CD4-positive, CD25-positive, alpha-beta regulatory T cell (primary cell): ENCODE measurements at regions not wholly inside any gene's neighbourhood (a gene's known extent, or its start where the extent isn't known, plus 50 kb on each side); places are given as distances from the start of the nearest gene placed in this dataset.

ENCODE experiments used
- ATAC-seq, 2 donors: fragments of 150-1000 bp; cut with Tn5 transposase; one replicate each; pipeline ENCODE4 v1.10.0; 2021; ENCODE audit warnings: low read depth in 2 of 2, moderate number of reproducible peaks in 2 of 2, moderate library complexity in 1 of 2
- DNase-seq, 3 donors: peaks; one replicate each; pipeline versions ENCODE4 v3.0.0 to v3.0.0-alpha.2; 2012 to 2022; ENCODE audit warnings: mixed read lengths in 1 of 3
- H3K27ac ChIP-seq: one replicate; pipeline ENCODE4 v1.7.0; 2013; ENCODE audit warnings: mild to moderate bottlenecking, low read length; ENCODE audit not compliant: insufficient read depth, poor library complexity, severe bottlenecking
- H3K27me3 ChIP-seq: one replicate; pipeline ENCODE4 v1.7.0; 2013; ENCODE audit warnings: low read length; ENCODE audit not compliant: control insufficient read depth, insufficient read depth
- H3K36me3 ChIP-seq: one replicate; pipeline ENCODE4 v1.7.0; 2013; ENCODE audit warnings: mild to moderate bottlenecking, low read length, moderate library complexity; ENCODE audit not compliant: control insufficient read depth, insufficient read depth
- H3K4me1 ChIP-seq: 2 replicates; pipeline ENCODE4 v1.7.0; 2013; ENCODE audit warnings: mild to moderate bottlenecking, low read length; ENCODE audit not compliant: insufficient read depth, control insufficient read depth, poor library complexity, severe bottlenecking
- H3K4me3 ChIP-seq: one replicate; pipeline ENCODE4 v1.7.0; 2013; ENCODE audit warnings: low read depth, mild to moderate bottlenecking, low read length, moderate library complexity
- H3K9me3 ChIP-seq, 2 experiments: 1 replicate in 1 of 2; 2 replicates in 1 of 2; pipeline ENCODE4 v1.7.0; 2013; ENCODE audit warnings: low read length in 2 of 2, mild to moderate bottlenecking in 1 of 2, moderate library complexity in 1 of 2; ENCODE audit not compliant: control insufficient read depth in 2 of 2
- H3K27ac Mint-ChIP-seq, 3 donors: one replicate each; pipeline ENCODE4 v1.8.0; 2020 to 2022; ENCODE audit warnings: mild to moderate bottlenecking in 3 of 3, mixed read lengths in 3 of 3, moderate library complexity in 2 of 3
- H3K27me3 Mint-ChIP-seq: one replicate; pipeline ENCODE4 v1.8.0; 2022; ENCODE audit warnings: mild to moderate bottlenecking, mixed read lengths
- H3K36me3 Mint-ChIP-seq: one replicate; pipeline ENCODE4 v1.8.0; 2020; ENCODE audit warnings: mixed read lengths
- H3K4me1 Mint-ChIP-seq, 4 donors: one replicate each; pipeline ENCODE4 v1.8.0; 2020 to 2022; ENCODE audit warnings: mixed read lengths in 4 of 4, mild to moderate bottlenecking in 1 of 4
- H3K4me3 Mint-ChIP-seq, 4 donors: one replicate each; pipeline ENCODE4 v1.8.0; 2020 to 2022; ENCODE audit warnings: mild to moderate bottlenecking in 4 of 4, mixed read lengths in 4 of 4, moderate library complexity in 3 of 4
- H3K9me3 Mint-ChIP-seq, 7 donors: one replicate each; pipeline ENCODE4 v1.8.0; 2020 to 2022; ENCODE audit warnings: mixed read lengths in 7 of 7, mild to moderate bottlenecking in 3 of 7, moderate library complexity in 2 of 7

DNA sequence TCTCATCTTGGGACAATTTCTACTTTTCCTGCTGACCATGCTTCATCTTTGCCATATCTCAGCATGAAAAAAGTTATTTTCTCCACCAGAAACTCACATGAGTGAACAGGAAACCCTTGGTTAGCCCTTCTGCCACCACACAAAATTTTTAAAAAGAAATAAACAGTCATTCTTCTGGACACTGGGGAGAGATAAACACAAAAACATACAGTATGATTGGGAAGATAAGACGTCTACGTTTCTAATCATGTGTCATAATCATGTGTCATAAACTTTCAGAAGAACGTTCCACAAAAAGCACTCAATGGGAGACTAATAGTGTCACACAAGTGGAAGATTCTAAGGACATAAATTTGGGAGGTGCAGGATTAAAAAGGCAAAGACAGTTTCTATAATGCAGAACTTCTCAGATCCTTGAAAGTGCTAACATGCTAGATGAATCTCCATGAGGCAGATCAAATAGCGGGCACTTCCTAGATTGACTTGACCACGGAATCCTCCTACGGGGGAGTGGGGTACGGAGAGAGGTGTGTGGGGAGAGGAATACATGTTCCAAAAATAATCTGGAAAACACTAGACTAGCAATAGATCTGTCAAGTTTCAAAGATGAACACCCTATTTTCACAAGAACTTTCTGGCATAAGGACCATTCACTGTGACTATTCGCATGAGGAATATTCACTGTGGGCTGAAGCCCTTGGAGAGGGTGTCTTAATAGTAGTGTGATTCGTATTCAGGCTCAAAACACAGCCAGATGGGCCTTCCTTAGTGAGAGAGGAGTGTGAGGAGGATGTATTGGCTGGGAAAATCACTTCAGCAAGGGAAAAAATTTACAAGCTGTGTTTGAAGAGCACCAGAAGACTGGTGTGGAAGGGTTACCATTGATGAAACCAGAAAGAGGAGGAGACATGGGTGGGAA is 206.7 kb downstream of the SETD4 start:
- no peaks in the 10 kb centered on the region for H3K36me3 Mint-ChIP-seq
- H3K27me3 Mint-ChIP-seq, result peaks cover 23% of the 10 kb centered on the region
- DNase-seq, result no peak
- no peak overlapping the region for H3K27ac Mint-ChIP-seq
- no peak overlapping the region for H3K4me3 Mint-ChIP-seq
- no peaks in the 10 kb centered on the region for H3K4me1 Mint-ChIP-seq
- Histone ChIP-seq H3K4me1 (no peaks in the 10 kb centered on the region), H3K27ac (no peak overlapping the region), H3K9me3 (no peaks in the 10 kb centered on the region), H3K36me3 (no peaks in the 10 kb centered on the region), H3K27me3 (no peaks in the 10 kb centered on the region), H3K4me3 (no peak overlapping the region)
- no peak for ATAC-seq
- no peaks in the 10 kb centered on the region for H3K9me3 Mint-ChIP-seq

DNA sequence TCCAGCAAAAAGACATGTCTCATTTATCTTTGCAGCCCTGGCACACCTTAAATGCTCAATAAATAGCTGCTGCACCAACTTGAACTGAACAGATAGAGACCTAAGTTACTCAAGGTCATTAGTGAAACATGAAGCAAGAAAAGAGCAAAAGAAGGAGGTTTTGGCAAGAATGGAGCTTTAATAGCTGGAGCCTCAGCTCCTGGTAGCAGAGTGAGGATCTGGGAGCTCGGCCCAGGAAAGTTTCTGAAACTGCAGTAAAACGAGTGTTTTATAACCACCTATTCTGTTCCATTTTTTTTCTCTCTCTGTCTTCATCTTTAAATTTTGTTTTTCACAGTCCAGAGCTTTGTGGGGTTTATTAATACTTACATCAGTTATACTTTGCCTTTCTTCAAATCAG is 207.5 kb downstream of the SETD4 start:
- Histone ChIP-seq H3K27me3 (no peaks in the 10 kb centered on the region), H3K9me3 (no peaks in the 10 kb centered on the region), H3K27ac (no peak overlapping the region), H3K4me1 (no peaks in the 10 kb centered on the region), H3K36me3 (no peaks in the 10 kb centered on the region), H3K4me3 (no peak overlapping the region)
- Mint-ChIP-seq H3K36me3 (no peaks in the 10 kb centered on the region), H3K27me3 (peaks cover 19% of the 10 kb centered on the region), H3K4me3 (no peak overlapping the region), H3K27ac (no peak overlapping the region), H3K9me3 (no peaks in the 10 kb centered on the region), H3K4me1 (no peaks in the 10 kb centered on the region)
- ATAC-seq (no peak), DNase-seq (no peak)

DNA sequence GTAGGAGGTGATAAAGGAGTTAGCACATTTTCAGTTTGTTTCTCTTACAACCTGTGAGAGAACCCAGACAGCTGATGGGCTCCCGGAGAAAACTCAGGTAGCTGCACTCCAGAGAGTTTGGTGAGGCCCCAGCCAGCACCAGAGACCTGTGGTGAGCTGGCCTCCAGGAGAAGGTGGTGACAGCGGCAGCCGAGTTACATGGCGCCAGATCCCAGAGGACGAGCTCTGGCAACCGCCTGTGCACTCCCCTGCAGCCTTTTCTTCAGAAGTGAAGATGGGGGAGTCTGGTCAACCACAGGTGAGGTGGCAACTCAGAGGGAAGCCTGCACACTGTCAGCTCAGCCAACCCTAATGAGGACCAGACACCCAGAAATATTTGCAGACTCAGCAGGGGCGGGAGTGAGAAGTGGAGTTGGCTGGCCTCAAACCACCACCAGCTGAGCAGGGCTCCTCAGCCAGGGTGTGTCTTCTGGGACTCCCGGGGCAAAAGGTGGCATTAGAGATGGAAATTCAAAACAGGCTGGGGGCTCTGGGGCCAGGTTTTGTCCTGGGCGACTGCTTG is 209.7 kb downstream of the SETD4 start:
- H3K4me1 ChIP-seq, result no peaks in the 10 kb centered on the region
- no peak overlapping the region for H3K27ac ChIP-seq
- Mint-ChIP-seq H3K27me3 (peaks cover 18% of the 10 kb centered on the region), H3K4me1 (no peaks in the 10 kb centered on the region), H3K9me3 (no peaks in the 10 kb centered on the region), H3K4me3 (no peak overlapping the region), H3K36me3 (no peaks in the 10 kb centered on the region), H3K27ac (no peak overlapping the region)
- H3K4me3 ChIP-seq, result no peak overlapping the region
- DNase-seq, result no peak
- H3K27me3 ChIP-seq, result no peaks in the 10 kb centered on the region
- ATAC-seq, result no peak
- no peaks in the 10 kb centered on the region for H3K9me3 ChIP-seq
- no peaks in the 10 kb centered on the region for H3K36me3 ChIP-seq

DNA sequence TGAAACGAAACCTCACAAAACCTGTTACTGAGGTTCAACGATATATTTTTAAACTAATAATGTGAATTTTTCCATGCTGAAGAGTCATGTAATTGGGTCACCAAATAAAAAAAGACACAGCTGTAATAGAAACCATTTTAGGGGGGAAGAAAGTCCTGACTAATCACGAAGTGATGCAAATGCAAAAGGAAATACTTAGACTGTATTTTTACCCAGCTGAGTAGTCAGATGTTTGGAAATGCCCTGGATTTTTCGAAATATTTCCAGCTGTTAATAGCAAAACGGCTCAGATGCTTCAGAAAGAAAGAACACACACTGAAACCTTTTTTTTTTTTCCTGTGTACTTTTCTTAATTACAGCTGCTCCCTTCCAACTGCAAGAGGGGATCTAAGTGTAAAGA is 210.3 kb downstream of the SETD4 start:
- H3K4me1 Mint-ChIP-seq, result no peaks in the 10 kb centered on the region
- no peak overlapping the region for H3K27ac Mint-ChIP-seq
- no peak overlapping the region for H3K4me3 Mint-ChIP-seq
- no peak for ATAC-seq
- Histone ChIP-seq H3K27me3 (no peaks in the 10 kb centered on the region), H3K4me3 (no peak overlapping the region), H3K9me3 (no peaks in the 10 kb centered on the region), H3K4me1 (no peaks in the 10 kb centered on the region), H3K36me3 (no peaks in the 10 kb centered on the region), H3K27ac (no peak overlapping the region)
- DNase-seq, result no peak
- H3K36me3 Mint-ChIP-seq, result no peaks in the 10 kb centered on the region
- H3K27me3 Mint-ChIP-seq, result peaks cover 12% of the 10 kb centered on the region
- no peaks in the 10 kb centered on the region for H3K9me3 Mint-ChIP-seq

DNA sequence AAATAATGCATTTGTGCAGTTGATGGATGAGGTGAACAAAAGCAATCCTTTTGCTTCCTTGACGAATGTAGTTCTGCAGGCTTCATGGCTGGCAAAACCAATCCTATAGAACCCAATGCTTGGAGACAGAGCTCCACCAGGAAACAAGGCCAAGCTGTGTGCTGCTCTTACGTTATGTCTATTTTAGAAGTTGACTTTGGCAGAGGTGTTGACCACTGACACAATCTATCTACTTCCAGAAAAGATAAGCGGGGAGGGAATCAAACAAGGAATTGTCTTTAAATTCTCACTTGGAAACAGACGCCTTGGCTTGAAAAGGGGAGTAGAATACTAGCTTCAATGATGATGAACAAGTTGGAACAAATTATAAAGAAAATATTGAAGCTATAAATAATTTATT is 211.2 kb downstream of the SETD4 start:
- DNase-seq (no peak), ATAC-seq (no peak)
- no peaks in the 10 kb centered on the region for H3K9me3 Mint-ChIP-seq
- Histone ChIP-seq H3K9me3 (no peaks in the 10 kb centered on the region), H3K4me3 (no peak overlapping the region), H3K36me3 (no peaks in the 10 kb centered on the region), H3K4me1 (no peaks in the 10 kb centered on the region), H3K27ac (no peak overlapping the region), H3K27me3 (no peaks in the 10 kb centered on the region)
- no peak overlapping the region for H3K27ac Mint-ChIP-seq
- H3K36me3 Mint-ChIP-seq, result no peaks in the 10 kb centered on the region
- no peak overlapping the region for H3K4me3 Mint-ChIP-seq
- H3K4me1 Mint-ChIP-seq, result no peaks in the 10 kb centered on the region
- H3K27me3 Mint-ChIP-seq, result peaks cover 10% of the 10 kb centered on the region

DNA sequence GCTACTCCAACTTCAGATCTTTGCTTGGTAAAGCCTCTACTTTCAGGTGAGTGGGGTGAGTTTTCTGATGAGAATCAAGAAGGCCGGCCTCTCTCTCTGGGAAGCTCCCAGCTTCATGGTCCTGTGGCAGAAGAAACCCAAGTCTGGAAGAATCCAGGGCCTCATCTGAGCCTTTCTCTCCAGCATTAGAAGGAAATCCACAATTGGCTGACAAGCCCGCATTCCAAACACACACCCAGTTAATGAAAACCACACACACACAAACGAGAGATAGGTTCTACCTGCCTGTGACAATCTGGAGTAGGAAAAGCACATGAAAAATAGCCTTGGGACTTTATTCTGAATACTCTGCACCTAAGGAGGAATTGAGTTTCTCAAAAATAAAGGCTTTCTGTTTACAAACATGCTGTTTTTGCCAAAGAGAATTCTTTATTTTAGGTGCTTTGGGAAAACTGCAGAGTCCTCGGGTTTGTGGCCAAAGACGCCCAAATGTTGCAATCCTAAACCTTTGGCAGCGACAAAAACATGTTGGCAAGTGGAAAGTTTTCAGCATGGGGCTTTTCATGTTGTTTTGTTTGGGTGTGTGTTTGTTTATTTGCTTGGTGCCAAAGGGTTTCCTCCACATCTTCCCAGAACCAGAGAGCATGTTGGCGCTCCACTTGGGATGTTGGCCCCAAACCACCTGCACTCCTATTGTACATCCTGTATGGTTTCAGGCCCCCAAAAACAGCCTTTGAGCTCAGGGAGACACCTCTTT is 216.2 kb downstream of the SETD4 start:
- H3K27me3 ChIP-seq, result no peaks in the 10 kb centered on the region
- Mint-ChIP-seq H3K36me3 (no peaks in the 10 kb centered on the region), H3K27me3 (peaks cover 5% of the 10 kb centered on the region), H3K4me1 (no peaks in the 10 kb centered on the region), H3K4me3 (no peak overlapping the region), H3K27ac (no peak overlapping the region), H3K9me3 (no peaks in the 10 kb centered on the region)
- H3K4me1 ChIP-seq, result no peaks in the 10 kb centered on the region
- no peaks in the 10 kb centered on the region for H3K36me3 ChIP-seq
- DNase-seq (no peak), ATAC-seq (no peak)
- H3K4me3 ChIP-seq, result no peak overlapping the region
- H3K27ac ChIP-seq, result no peak overlapping the region
- H3K9me3 ChIP-seq, result no peaks in the 10 kb centered on the region

DNA sequence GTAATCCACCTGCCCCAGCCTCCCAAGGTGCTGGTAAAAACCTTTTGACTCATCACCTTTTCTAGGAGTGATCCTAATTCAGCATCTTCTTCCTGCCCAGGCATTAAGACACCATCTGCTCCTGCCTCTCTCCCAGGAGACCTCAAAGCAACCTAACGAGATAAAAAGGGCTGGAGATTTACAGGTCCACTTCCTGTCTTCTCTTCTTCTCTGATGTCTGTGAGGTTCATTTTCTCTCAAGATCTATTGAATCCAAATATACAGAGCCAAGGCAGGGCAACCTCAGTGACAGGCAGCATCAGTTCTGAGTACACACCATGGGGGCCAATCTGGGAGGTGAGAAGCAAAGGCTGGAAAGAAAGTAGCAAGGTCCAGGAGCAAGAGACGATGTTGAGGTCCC is 219.4 kb downstream of the SETD4 start:
- Mint-ChIP-seq H3K27ac (no peak overlapping the region), H3K9me3 (no peaks in the 10 kb centered on the region), H3K36me3 (no peaks in the 10 kb centered on the region), H3K27me3 (peaks cover 4% of the 10 kb centered on the region), H3K4me1 (no peaks in the 10 kb centered on the region), H3K4me3 (no peak overlapping the region)
- DNase-seq, result no peak
- no peak overlapping the region for H3K4me3 ChIP-seq
- no peaks in the 10 kb centered on the region for H3K9me3 ChIP-seq
- H3K27me3 ChIP-seq, result peaks cover 2% of the 10 kb centered on the region
- H3K36me3 ChIP-seq, result no peaks in the 10 kb centered on the region
- ATAC-seq, result no peak
- H3K4me1 ChIP-seq, result no peaks in the 10 kb centered on the region
- no peak overlapping the region for H3K27ac ChIP-seq
